Mesenchymal stem cell (in vitro differentiated cells and primary cell): ENCODE measurements at regions not wholly inside any gene's neighbourhood (a gene's known extent, or its start where the extent isn't known, plus 50 kb on each side); places are given as distances from the start of the nearest gene placed in this dataset.

Experiments
- DNase-seq: peaks from one replicate; pipeline ENCODE4 v3.0.0-alpha.2; 2013
- H2AFZ ChIP-seq: one replicate; pipeline ENCODE4 v1.6.1; 2013; ENCODE audit warnings: low read depth, mild to moderate bottlenecking, control low read depth, inconsistent platforms, low read length, moderate library complexity
- H2AK5ac ChIP-seq: 2 replicates; pipeline ENCODE4 v1.6.1; 2013; ENCODE audit warnings: low read length, moderate library complexity, mild to moderate bottlenecking, inconsistent platforms; ENCODE audit not compliant: severe bottlenecking
- H2BK120ac ChIP-seq: one replicate; pipeline ENCODE4 v1.6.1; 2013; ENCODE audit warnings: low read depth, mild to moderate bottlenecking, inconsistent platforms, low read length, moderate library complexity
- H2BK12ac ChIP-seq, 2 experiments: one replicate each; pipeline ENCODE4 v1.6.1; 2013; ENCODE audit warnings: inconsistent platforms in 2 of 2, low read length in 2 of 2, mild to moderate bottlenecking in 2 of 2, moderate library complexity in 2 of 2, control low read depth in 1 of 2
- H2BK15ac ChIP-seq: one replicate; pipeline ENCODE4 v1.6.1; 2013; ENCODE audit warnings: mild to moderate bottlenecking, low read depth, inconsistent platforms; ENCODE audit not compliant: poor library complexity, severe bottlenecking
- H2BK5ac ChIP-seq: 2 replicates; pipeline ENCODE4 v1.6.1; 2013; ENCODE audit warnings: low read depth, mild to moderate bottlenecking, low read length, control low read depth, inconsistent platforms; ENCODE audit not compliant: poor library complexity, severe bottlenecking
- H3K14ac ChIP-seq, 2 experiments: one replicate each; pipeline ENCODE4 v1.6.1; 2013; ENCODE audit warnings: inconsistent platforms in 2 of 2, low read length in 2 of 2, control low read depth in 1 of 2, mild to moderate bottlenecking in 1 of 2, moderate library complexity in 1 of 2
- H3K18ac ChIP-seq, 2 experiments: one replicate each; pipeline ENCODE4 v1.6.1; 2013; ENCODE audit warnings: inconsistent platforms in 2 of 2, low read length in 2 of 2, control low read depth in 1 of 2, low read depth in 1 of 2, mild to moderate bottlenecking in 1 of 2
- H3K23ac ChIP-seq, 2 experiments: one replicate each; pipeline ENCODE4 v1.6.1; 2013; ENCODE audit warnings: inconsistent platforms in 2 of 2, low read length in 2 of 2, mild to moderate bottlenecking in 2 of 2, moderate library complexity in 2 of 2, control low read depth in 1 of 2
- H3K27ac ChIP-seq: 2 replicates; pipeline ENCODE4 v1.5.1; 2013; ENCODE audit warnings: mild to moderate bottlenecking, moderate library complexity, low read length, control low read depth, inconsistent platforms; ENCODE audit not compliant: poor library complexity, severe bottlenecking
- H3K27me3 ChIP-seq, 2 experiments: 2 replicates each; pipeline versions ENCODE4 v1.6.1 to v1.7.0; 2013; ENCODE audit warnings: low read length in 2 of 2, mild to moderate bottlenecking in 2 of 2, moderate library complexity in 2 of 2, control low read depth in 1 of 2, inconsistent platforms in 1 of 2; ENCODE audit not compliant: control insufficient read depth in 1 of 2, insufficient read depth in 1 of 2
- H3K36me3 ChIP-seq, 2 experiments: 2 replicates each; pipeline versions ENCODE4 v1.6.1 to v1.7.0; 2013; ENCODE audit warnings: low read length in 2 of 2, control low read depth in 1 of 2, inconsistent platforms in 1 of 2, low read depth in 1 of 2, mild to moderate bottlenecking in 1 of 2; ENCODE audit not compliant: insufficient read depth in 2 of 2, control insufficient read depth in 1 of 2
- H3K4ac ChIP-seq, 2 experiments: one replicate each; pipeline ENCODE4 v1.6.1; 2013; ENCODE audit warnings: inconsistent platforms in 2 of 2, low read length in 2 of 2, mild to moderate bottlenecking in 2 of 2, moderate library complexity in 2 of 2, control low read depth in 1 of 2, low read depth in 1 of 2
- H3K4me1 ChIP-seq: 2 replicates; pipeline ENCODE4 v1.6.1; 2013; ENCODE audit warnings: low read depth, low read length, control low read depth; ENCODE audit not compliant: control insufficient read depth, insufficient read depth
- H3K4me2 ChIP-seq: 2 replicates; pipeline ENCODE4 v1.6.1; 2013; ENCODE audit warnings: low read length, mild to moderate bottlenecking, inconsistent platforms; ENCODE audit not compliant: poor library complexity, severe bottlenecking
- H3K4me3 ChIP-seq, 2 experiments: 2 replicates each; pipeline versions ENCODE4 v1.5.1 to v1.7.0; 2013; ENCODE audit warnings: low read length in 2 of 2, mild to moderate bottlenecking in 2 of 2, control low read depth in 1 of 2, low read depth in 1 of 2; ENCODE audit not compliant: insufficient read depth in 1 of 2
- H3K79me1 ChIP-seq: replicated peaks from 2 replicates; pipeline ENCODE4 v1.6.1; 2013; ENCODE audit warnings: mild to moderate bottlenecking, control low read depth, low read length, inconsistent platforms; ENCODE audit not compliant: poor library complexity, severe bottlenecking
- H3K9ac ChIP-seq: 2 replicates; pipeline ENCODE4 v1.7.0; 2013; ENCODE audit warnings: mild to moderate bottlenecking, low read length, moderate library complexity
- H3K9me3 ChIP-seq: 2 replicates; pipeline ENCODE4 v1.7.0; 2013; ENCODE audit warnings: mild to moderate bottlenecking, low read length; ENCODE audit not compliant: control insufficient read depth
- H4K8ac ChIP-seq: one replicate; pipeline ENCODE4 v1.6.1; 2013; ENCODE audit warnings: inconsistent platforms, mild to moderate bottlenecking, low read length, moderate library complexity
- H4K91ac ChIP-seq: one replicate; pipeline ENCODE4 v1.6.1; 2013; ENCODE audit warnings: mild to moderate bottlenecking, low read length, inconsistent platforms
- WGBS: methylation state at CpG from one replicate; pipeline ENCODE4 v1.1.7; 2013; ENCODE audit warnings: mixed read lengths; 5-methylcytosine and 5-hydroxymethylcytosine counted together

GRCh38 chr3:166455744-166456143 is 618.5 kb upstream of the BCHE start:
- no peak overlapping the region for H3K4me2 ChIP-seq
- H3K27ac ChIP-seq: no peak overlapping the region
- no peak for DNase-seq
- no peak overlapping the region for H4K91ac ChIP-seq
- WGBS: 24% methylated on average over 3 of the region's 3 CpGs
- no peak overlapping the region for H2BK5ac ChIP-seq
- H4K8ac ChIP-seq: no peak overlapping the region
- no peak overlapping the region for H3K4me3 ChIP-seq
- H2BK120ac ChIP-seq: no peak overlapping the region
- no peak overlapping the region for H2AFZ ChIP-seq
- H3K79me1 ChIP-seq: no peaks in the 10 kb centered on the region
- H3K23ac ChIP-seq: no peak overlapping the region
- H3K27me3 ChIP-seq: no peaks in the 10 kb centered on the region
- H2BK12ac ChIP-seq: no peak overlapping the region
- H3K18ac ChIP-seq: no peak overlapping the region
- no peak overlapping the region for H2BK15ac ChIP-seq
- H2AK5ac ChIP-seq: no peak overlapping the region
- H3K9me3 ChIP-seq: no peaks in the 10 kb centered on the region
- no peaks in the 10 kb centered on the region for H3K36me3 ChIP-seq
- no peak overlapping the region for H3K9ac ChIP-seq
- no peak overlapping the region for H3K4ac ChIP-seq
- H3K14ac ChIP-seq: no peak overlapping the region
- no peaks in the 10 kb centered on the region for H3K4me1 ChIP-seq

- 60% methylated on average over 1 of the region's 1 CpG for WGBS
These were observed 616.3 kb upstream of the BCHE start for GRCh38 chr3:166453478-166453877.

GRCh38 chr3:166451997-166452396 is 614.8 kb upstream of the BCHE start:
- Histone ChIP-seq H3K9me3 (no peaks in the 10 kb centered on the region), H2AK5ac (no peak overlapping the region), H3K18ac (no peak overlapping the region), H3K79me1 (no peaks in the 10 kb centered on the region), H2AFZ (no peak overlapping the region), H3K14ac (no peak overlapping the region), H2BK120ac (no peak overlapping the region), H3K36me3 (no peaks in the 10 kb centered on the region), H2BK5ac (no peak overlapping the region), H3K4ac (no peak overlapping the region), H4K91ac (no peak overlapping the region), H3K4me1 (no peaks in the 10 kb centered on the region), H3K4me2 (no peak overlapping the region), H2BK12ac (no peak overlapping the region), H3K9ac (no peak overlapping the region), H3K23ac (no peak overlapping the region), H3K27me3 (no peaks in the 10 kb centered on the region), H3K27ac (no peak overlapping the region), H4K8ac (no peak overlapping the region), H2BK15ac (no peak overlapping the region), H3K4me3 (no peak overlapping the region)
- WGBS: 88% methylated on average over 1 of the region's 1 CpG
- no peak for DNase-seq

More at GRCh38 chr3:166453478-166453877, 616.3 kb upstream of the BCHE start:
- H3K27ac ChIP-seq: no peak overlapping the region
- no peaks in the 10 kb centered on the region for H3K4me1 ChIP-seq
- no peak overlapping the region for H2BK5ac ChIP-seq
- no peak overlapping the region for H3K4ac ChIP-seq
- no peak for DNase-seq
- no peak overlapping the region for H3K14ac ChIP-seq
- no peak overlapping the region for H3K23ac ChIP-seq
- no peak overlapping the region for H3K4me3 ChIP-seq
- no peak overlapping the region for H3K18ac ChIP-seq
- no peak overlapping the region for H2BK12ac ChIP-seq
- H4K91ac ChIP-seq: no peak overlapping the region
- H4K8ac ChIP-seq: no peak overlapping the region
- no peaks in the 10 kb centered on the region for H3K36me3 ChIP-seq
- no peak overlapping the region for H3K4me2 ChIP-seq
- H2BK120ac ChIP-seq: no peak overlapping the region
- no peaks in the 10 kb centered on the region for H3K27me3 ChIP-seq
- no peak overlapping the region for H3K9ac ChIP-seq
- no peak overlapping the region for H2AK5ac ChIP-seq
- H3K79me1 ChIP-seq: no peaks in the 10 kb centered on the region
- no peak overlapping the region for H2BK15ac ChIP-seq
- H2AFZ ChIP-seq: no peak overlapping the region
- no peaks in the 10 kb centered on the region for H3K9me3 ChIP-seq

- no peak overlapping the region for H2AK5ac ChIP-seq
- H3K18ac ChIP-seq: no peak overlapping the region
- WGBS: no CpG with 5 or more reads among the region's 3 CpGs
- DNase-seq: no peak
- H2BK15ac ChIP-seq: no peak overlapping the region
- H3K9me3 ChIP-seq: peaks cover 8% of the 10 kb centered on the region
- H2BK5ac ChIP-seq: no peak overlapping the region
- H3K9ac ChIP-seq: no peak overlapping the region
- no peak overlapping the region for H2AFZ ChIP-seq
- H3K36me3 ChIP-seq: no peaks in the 10 kb centered on the region
- H3K27ac ChIP-seq: no peak overlapping the region
- no peak overlapping the region for H3K14ac ChIP-seq
- H3K4me2 ChIP-seq: no peak overlapping the region
- no peak overlapping the region for H4K8ac ChIP-seq
- H4K91ac ChIP-seq: no peak overlapping the region
- peaks cover 6% of the 10 kb centered on the region for H3K4me1 ChIP-seq
- no peak overlapping the region for H2BK12ac ChIP-seq
- no peak overlapping the region for H2BK120ac ChIP-seq
- H3K79me1 ChIP-seq: no peaks in the 10 kb centered on the region
- H3K4me3 ChIP-seq: no peak overlapping the region
- H3K27me3 ChIP-seq: no peaks in the 10 kb centered on the region
- no peak overlapping the region for H3K4ac ChIP-seq
- no peak overlapping the region for H3K23ac ChIP-seq
These were observed 610.3 kb upstream of the BCHE start for GRCh38 chr3:166447513-166447912.
